Endothelial cell of hepatic sinusoid (primary cell): ENCODE measurements at regions not wholly inside any gene's neighbourhood (a gene's known extent, or its start where the extent isn't known, plus 50 kb on each side); places are given as distances from the start of the nearest gene placed in this dataset.

Experiments
- in situ Hi-C: cut with HindIII; loops from 2 replicates; pipeline ENCODE4 v1.10.0; 2017; ENCODE audit warnings: low sequenced_read_pairs

DNA sequence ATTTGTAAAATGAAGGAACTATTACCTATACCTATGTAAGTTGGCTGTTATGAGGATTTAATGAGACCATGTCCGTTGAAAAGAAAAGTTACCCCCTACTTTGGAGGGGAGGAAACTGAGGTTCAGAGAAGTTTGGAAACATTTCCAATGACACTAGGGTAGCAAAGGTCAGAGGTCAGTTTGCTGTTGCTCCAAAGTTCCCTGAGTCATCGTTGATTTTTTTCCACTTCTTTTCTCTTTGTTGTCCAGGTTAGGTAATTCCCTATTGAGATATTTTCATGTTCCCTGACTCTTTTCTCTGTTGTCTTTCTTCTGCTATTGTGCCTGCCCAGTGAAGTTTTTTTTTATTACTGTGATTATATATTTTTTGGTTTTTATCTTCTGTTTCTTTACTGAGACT, 213.8 kb upstream of the C1orf174 start:
- in situ Hi-C loops: no loop called here

DNA sequence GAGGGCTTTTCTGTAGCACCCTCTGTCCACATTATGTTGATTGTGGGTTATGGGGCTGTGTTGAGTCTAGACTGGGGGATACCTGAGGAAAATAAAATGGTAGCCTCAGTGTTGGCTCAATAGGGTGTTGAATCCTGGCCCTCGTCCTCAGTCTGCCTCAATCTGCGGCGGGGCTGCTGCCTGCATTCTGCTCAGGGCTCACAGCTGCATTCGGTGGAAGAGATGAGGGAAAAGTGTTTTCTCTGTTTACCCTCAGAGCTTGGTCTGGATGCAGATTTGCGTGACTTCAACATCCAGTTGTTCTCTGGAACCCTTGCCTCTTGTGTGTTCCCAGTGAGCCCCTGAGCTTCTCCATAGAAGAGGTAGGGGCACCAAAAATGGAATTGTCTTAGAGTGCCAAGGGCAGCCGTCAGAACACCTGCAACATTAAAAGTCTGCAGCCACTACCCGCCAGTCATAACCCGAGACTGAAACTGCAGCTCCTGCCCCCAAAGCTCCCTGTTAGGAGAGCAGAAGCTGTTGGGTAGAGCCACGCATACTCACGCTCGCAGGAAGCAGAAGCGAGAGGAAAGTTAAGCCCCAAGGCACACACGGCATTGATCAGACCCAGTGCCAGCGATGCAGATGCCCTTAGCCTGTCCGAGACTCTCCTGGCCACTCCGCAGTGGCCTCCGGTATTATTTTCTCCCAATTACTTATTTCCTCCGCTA, 215.3 kb upstream of the C1orf174 start:
- in situ Hi-C loops: no loop called here

DNA sequence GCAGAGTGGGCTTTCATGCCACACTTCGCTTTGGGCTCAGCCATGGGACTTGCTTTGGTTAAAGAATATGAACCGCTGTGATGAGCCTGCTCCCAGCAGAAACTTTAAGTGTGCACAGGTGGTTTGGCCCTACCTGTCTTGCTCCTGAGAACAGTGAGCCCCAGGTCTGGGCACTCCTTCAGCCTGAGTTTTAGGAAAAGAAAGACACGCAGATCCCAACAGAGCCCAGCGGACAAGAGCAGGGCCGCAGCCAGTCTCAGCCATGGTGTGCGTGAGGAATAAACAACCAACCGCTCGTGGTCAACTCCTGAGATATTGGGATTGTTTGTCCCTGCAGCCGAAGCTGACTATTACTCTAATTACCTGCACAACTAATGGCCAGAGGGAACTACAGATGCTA, 217.1 kb upstream of the C1orf174 start:
- in situ Hi-C loops: no loop called here

DNA sequence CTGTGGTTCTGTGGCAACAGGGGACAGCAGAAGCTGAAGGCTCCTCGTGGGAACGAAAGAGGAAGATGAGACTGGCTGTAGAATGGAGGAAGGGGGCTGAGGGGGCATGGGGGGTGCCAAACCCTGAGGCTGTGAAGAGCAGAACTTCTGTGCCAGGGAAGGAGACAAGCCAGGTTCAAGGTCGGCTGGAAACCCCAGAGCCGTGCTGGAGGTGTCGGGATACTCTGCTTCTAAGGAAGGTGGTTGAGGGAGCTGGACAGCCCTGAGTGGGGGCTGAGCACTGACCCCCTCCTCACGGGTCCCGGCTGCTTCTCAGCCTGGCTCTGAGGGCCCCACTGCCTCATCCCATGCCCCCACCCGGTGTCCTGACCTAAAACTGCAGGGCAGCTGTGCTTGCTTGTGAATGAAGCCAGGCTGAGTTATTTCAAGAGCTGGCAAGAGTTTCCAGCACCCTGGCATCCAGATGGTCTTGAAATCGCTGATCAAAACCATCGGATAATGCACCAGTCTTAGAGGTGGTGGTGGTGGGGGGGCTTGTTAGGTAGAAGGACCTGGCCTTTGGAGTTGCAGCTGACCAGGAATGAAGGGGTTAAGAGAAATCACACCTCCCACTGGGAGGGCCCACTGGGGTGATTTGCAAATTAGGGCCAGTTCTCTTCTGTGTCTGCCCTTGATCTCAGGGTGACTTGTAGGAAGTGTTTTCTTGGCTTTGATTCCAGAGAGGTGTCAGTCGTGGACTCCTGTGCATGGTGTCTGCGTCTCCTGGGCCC, 218.9 kb upstream of the C1orf174 start:
- in situ Hi-C loops: no loop called here

DNA sequence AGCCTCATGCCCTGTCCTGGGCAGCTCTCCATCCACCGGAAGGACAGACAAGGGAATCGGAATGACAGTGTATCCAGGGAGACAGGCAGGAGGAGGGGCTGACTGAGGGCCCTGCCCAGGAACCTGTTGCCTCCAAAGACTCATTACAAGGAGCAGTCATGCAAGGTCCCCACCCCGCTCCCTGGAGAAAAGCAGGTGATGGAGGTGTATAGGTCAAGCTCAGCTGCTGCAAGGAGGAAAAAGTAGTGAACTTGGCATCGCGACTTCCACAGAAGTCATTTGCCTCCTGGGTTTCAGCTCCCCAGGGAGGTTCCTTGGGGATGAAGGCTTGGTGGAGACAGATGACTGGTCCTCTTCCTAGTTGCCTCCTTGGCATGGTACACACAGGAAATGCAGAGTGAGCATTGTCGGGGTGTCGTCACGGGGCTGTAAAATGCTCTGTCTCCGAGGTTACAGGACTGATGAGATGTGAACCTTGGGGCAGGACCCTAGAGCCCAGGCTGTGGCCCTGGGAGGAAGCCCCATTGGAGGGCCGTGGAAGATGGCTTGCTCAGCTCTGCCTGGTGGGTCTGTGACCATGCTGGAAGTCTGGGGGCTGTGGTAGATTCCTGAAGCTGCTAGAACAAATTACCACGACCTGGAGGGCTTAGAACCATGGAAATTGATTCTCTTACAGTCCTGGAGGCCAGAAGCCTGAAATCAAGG, 219.6 kb upstream of the C1orf174 start:
- in situ Hi-C loops: no loop called here

DNA sequence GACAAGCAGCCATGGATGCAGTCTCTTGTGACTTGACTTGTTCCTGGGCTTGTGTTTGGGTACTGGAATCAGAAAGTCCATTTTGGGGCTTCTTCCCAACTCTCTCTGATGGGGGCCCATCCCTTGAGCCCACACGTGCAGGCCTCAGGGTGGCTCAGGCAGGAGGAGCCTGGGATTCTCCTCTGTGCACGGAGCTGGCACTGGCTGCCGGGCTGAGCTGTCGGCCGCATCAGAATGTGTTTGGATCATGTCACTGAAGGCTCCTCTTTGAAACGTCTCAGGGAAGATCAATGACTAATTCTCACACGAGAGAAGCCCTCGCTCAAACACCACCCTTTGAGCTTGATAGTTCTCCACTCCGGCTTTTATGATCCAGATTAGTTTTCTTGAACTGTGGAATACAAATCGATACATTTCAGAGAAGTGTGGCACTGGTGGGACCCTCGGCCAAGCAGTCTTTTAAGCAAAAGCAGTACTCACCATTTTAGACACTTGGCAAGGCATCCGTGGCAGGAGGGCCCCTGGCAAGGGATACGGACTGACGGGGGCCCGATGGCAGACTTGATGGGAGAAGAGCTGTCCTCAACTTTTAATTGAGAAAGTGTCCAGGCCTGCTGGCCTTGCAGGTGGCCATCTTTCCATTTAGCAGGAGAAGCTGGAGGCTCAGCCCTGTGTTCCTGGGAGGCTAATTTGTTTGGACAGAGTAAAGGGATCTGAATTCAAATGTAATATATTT, 220.7 kb upstream of the C1orf174 start:
- in situ Hi-C loops: no loop called here

DNA sequence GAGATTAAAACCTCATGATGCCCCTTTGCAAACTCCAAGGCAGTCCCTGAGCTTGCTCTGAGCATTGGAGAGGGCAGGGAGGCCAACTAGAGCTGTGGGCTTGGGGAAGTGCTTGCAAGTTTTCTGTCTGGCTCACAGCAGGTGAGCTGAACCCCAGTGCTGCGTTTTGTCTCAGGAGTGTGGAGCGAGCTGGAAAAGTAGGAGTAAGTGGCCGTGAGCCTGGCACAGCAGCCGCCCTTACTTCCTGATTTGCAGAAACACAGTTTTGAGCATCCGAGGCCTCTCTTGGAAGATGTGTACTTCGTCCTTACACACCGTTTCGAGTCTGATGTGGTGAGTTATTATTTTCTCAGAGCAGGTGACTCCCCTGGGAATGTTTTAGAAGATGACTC, 221.2 kb upstream of the C1orf174 start:
- in situ Hi-C loops: no loop called here

DNA sequence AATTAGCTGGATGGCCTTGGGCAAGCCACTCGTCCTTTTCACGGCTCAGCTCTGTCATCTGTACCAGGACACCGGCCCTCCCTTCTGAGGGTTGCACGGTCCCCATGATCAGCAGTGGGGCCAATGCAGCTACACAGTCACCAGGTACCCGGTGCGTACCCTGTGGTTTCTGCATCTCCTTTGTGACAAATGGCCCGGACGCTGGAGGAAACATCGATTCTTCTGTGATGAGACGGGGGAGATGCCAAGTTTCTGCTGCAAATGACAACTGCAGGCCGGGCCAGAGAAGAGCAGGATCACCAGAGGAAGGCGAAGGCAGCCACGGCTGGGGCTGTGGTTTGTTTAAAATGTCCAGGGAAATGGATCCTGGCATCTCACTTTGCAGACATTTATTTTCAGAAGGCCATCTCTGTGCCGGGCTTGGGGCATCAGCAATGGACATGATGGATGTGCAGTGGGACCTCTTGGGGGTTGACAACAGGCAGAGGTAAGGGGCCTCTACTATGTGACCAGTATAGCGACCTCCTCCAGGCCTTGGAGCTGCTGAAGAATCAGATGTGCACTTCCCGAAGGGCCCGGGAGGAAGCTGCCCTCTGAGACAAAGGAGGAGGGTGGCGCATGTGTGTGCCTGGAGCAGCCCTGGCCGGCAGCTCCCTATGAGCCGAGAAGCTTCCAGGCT, 221.9 kb upstream of the C1orf174 start:
- in situ Hi-C loops: no loop called here

DNA sequence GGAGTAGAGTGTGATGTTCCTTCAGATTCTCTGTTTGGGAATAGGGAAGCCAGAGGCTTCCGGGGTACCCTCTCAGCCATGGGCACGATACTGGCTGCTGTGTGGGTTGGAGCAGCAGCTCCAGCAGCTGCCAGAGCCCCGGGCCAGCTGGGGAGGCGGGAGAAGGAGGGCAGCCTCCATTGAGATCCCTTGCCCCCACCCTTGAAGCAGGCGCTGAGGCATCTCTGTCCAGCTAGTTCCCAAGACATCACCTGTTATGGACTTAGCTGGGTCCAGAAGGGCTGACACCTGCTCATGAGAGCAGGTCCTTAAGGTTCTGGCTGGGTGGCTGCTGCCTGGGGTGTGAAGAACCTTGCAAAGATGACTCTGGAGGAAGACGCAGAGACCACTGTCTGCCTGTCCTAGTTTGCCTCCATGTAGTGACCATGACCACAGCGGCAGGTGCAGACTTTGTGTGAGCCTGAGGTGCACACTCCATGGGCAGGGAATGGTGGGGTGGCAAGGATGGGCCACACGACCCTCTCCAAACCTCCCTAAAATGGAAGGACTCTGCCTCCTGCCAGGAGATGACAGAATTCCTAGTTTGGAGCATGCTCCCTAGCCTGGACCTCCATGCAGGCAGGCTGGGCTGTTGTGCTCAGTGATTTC, 222.6 kb upstream of the C1orf174 start:
- in situ Hi-C loops: no loop called here

DNA sequence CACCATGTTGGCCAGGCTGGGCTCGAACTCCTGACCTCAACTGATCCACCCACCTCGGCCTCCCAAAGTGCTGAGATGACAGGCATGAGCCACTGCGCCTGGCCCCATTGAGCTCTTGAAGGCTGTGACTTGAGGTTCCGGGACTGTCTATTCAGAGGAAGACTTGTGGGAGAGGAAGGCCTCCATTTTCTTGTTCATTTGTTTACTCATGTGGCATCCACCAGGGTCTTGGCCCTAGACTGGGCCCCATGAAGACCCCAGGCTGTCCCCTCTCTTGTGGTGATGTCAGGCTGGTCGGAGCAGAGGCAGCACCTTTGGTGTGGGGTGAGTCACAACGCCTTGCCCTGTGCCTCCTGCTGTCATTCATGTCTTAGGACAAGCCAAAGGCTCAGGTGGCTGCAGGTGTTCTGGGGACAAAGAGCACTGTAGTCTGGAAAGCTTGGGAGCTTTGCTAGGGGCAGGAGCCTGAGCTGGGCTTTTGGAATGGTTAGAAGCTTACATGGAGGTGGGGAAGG, 224.6 kb upstream of the C1orf174 start:
- in situ Hi-C loops: no loop called here

DNA sequence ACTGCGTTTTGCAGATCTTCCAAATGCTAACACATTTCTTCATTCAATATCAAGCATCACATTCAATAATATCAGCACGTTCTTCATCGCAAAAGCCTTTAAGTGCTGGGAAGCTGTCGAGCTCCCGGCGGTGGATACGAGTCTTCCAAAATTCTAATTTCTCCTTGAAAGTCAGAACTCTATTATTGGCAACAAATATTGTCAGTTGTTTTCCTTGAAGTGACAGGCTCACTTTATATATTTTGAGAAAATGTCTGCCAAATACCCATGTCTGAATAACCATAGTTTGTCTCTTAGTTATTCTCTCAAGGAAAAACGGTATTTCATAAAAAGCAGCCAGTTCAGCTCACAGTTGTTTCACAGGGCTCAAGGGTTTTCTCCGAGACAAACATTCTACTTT, 226.2 kb upstream of the C1orf174 start:
- in situ Hi-C loops: no loop called here

DNA sequence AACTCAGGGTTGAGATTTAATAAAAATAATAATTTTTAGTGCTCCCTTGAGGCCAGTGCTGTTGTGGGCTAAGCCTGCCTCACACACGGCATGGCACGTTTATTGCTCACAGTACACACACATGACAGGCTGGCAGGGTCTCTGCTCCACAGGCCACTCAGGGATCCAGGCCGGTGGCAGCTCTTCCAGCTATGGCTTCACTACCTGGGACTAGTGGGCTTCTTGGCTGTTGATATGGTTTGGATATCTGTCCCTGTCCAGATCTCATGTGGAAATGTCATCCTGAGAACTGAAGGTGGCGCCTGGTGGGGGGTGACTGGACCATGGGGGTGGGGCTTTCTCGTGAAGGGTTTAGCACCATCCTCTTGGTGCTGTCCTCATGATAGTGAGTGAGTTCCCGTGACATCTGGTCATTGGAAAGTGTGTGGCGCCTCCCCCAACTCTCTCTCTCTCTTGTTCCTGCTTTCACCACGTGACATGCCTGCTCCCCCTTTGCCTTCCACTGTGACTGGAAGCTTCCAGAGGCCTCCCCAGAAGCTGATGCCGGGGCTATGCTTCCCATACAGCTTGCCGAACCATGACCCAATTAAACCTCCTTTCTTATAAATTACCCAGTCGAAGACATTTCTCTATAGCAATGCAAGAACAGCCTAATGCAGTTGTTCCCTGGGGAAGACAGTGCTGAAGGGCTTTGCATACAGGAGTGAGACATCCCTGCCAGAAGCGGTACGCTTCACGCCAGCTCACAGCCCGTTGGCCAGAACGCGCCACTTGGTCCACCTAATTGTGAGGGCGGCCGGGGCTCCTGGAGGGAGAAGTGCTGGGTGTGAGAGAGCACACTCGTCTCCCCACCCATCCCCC, 226.9 kb upstream of the C1orf174 start:
- in situ Hi-C loops: no loop called here

DNA sequence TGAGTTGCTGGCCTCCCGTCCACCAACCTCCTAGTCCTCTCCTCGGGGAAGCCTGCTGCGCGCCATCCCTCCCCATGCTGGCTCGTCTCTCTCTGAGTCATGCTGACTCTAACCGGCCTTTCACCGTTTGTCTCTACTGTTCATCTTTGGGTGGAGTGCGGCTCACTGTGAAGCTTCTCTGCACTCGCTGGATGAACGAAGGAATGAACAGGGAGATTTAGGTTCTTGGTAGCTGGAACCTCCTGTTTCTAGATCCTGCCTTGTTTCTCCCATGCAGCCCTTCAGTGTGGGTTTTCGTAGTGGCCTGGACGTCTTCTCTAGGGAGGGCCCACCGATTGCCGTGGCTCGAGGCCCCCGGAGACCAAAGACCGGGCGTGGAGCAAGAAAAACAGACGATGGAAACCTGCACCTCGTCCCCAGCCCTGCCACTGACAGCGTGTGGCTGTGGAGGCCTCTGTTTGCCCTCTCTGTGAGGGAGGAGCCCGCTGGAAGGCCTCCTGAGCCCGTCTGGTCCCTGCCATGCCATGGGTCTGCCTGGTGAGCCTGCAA, 227.6 kb upstream of the C1orf174 start:
- in situ Hi-C loops: no loop called here

DNA sequence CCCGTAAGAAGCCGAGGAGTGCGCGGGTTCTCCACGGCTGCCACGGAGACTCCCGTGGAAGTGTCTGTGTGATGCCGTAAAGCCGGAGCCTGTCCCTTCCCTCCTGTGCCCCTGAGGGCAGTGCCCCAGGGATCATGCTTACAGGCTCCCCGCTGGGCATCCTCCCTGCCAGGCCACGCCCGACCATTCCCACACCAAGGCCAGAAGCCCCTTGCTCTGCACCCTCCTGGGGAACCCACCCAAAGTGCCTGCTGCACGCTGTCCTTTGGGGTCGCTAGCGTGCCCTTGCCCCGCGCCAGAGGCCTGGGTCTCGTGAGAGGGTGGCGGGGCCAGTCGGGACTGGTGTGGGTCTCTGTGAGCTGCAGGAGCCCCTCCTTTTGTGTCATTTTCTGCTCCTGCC, 228.5 kb upstream of the C1orf174 start:
- in situ Hi-C loops: no loop called here

DNA sequence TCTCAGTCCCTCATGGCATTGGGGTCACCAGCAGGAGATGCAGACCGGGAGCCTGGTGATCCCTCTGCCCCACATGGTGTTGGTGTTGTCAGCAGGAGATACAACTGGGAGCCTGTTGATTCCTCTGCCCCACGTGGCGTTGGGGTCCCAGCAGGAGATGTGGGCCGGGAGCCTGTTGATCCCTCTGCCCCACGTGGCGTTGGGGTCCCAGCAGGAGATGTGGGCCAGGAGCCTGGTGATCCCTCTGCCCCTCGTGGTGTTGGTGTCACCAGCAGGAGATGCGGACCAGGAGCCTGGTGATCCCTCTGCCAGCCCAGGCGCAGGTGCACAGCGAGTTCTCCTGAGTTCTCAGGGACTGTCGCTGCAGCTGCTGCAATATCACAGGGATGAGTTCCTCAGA, 229.6 kb upstream of the C1orf174 start:
- in situ Hi-C loops: no loop called here

DNA sequence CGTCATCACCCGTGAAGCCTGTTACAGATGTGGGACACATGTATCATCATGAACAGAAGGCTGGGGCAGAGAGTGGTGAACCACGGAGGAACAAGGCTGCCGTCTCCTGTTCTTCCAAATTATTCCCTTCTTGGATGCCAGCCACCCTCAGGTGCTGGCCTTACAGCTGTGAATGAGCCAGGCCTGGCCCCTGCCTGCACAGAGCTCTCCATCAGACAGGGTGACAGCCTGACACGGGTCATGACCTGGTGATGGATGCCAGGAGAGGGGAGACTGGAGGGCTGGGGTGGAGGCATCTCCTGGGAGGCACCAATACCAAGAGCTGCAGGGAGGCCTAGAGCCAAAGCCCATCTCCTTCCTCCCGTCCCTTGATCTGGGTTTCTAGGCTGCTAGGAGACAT, 230.0 kb upstream of the C1orf174 start:
- in situ Hi-C loops: no loop called here

DNA sequence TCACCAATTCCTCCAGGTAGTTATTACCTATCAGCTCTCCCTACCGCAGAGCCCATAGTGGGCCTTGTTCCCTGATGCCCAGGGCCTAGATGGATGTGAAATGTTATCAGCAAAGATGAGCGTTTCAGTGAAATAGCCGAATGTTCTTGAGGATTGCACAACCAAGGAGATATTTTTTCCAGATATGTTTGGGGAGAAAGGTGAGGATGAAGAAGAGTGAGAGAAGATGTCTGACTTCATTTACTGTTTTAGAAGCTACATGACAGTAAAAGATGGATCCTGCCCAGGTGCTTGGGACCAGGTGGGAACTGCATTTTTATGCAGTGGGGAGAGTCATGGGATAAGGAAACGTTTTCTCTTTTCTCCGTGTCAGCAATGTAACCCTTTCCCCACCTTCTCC, 231.7 kb upstream of the C1orf174 start:
- in situ Hi-C loops: no loop called here

DNA sequence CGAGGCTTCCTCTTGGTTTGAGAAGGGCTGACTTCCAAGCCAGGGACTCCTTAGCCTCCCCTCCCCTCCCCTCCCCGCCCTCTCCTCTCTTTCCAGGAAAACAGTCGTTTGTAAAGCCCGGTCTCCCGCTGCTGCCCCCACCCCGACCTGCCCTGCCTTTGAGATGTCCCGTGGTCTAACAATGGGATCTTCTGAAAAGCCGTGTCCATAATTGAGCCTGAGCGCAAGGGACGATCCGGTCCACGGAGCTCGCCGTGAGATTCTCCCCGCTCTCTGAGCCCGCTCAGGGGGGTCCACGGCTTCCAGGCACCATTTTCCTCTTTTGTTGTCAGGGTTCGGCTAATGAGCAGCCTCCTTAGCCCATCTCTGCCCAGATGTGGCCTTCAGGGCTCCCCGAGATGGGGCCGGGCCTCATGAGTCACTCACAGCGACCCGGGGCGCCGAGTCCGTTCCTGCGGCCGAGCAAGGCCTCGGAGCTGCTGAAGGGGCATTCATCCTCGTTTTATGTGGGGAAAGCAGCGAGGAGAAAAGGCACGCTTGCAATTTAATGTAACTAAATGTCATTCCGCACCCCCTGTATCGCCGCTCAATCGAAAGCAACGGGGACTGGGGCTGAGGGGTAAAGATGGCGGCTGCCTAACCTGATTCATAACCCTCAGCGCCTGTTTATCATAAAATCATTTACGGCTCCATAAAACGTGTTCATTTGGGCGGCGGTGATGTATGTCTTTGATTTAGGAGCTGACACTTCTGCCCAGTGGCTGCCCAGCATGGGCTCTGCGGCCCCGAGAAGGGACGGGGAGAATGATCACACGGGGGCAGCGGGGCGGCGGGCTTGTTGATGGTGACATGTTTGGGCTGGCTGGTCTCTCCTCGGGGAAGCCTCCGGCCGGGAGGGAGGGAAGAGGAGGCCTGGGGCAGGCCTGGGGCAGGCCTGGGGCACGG, 232.6 kb upstream of the C1orf174 start:
- in situ Hi-C loops: no loop called here
